Natural killer cell (primary cell): ENCODE measurements at regions not wholly inside any gene's neighbourhood (a gene's known extent, or its start where the extent isn't known, plus 50 kb on each side); places are given as distances from the start of the nearest gene placed in this dataset.

Source experiments
- ATAC-seq, 3 donors: fragments of 150-1000 bp in 2 of 3; fragments of 200-7000 bp in 1 of 3; cut with Tn5 transposase; 1 replicate in 1 of 3; 2 replicates in 2 of 3; pipeline ENCODE4 v1.10.0; 2021; ENCODE audit warnings: mild to moderate bottlenecking in 2 of 3, moderate library complexity in 2 of 3
- DNase-seq, 2 donors: peaks; one replicate each; pipeline versions ENCODE4 v3.0.0 to v3.0.0-alpha.2; 2013 to 2021; ENCODE audit warnings: mixed read lengths in 1 of 2
- H3K27ac ChIP-seq: one replicate; pipeline ENCODE4 v1.5.1; 2013; ENCODE audit warnings: mild to moderate bottlenecking, low read length
- H3K27me3 ChIP-seq: one replicate; pipeline ENCODE4 v1.6.1; 2013; ENCODE audit warnings: low read length; ENCODE audit not compliant: control insufficient read depth, insufficient read depth
- H3K36me3 ChIP-seq: one replicate; pipeline ENCODE4 v1.6.1; 2013; ENCODE audit warnings: low read length; ENCODE audit not compliant: control insufficient read depth, insufficient read depth
- H3K4me1 ChIP-seq: one replicate; pipeline ENCODE4 v1.6.1; 2013; ENCODE audit warnings: low read length; ENCODE audit not compliant: control insufficient read depth, insufficient read depth
- H3K4me3 ChIP-seq: one replicate; pipeline ENCODE4 v1.5.1; 2013; ENCODE audit warnings: low read length
- H3K9me3 ChIP-seq: one replicate; pipeline ENCODE4 v1.6.1; 2013; ENCODE audit warnings: low read length; ENCODE audit not compliant: control insufficient read depth, insufficient read depth
- H3K27ac Mint-ChIP-seq, 2 donors: one replicate each; pipeline ENCODE4 v1.8.0; 2022; ENCODE audit warnings: mild to moderate bottlenecking in 2 of 2, mixed read lengths in 2 of 2, moderate library complexity in 1 of 2
- H3K27me3 Mint-ChIP-seq, 2 donors: one replicate each; pipeline ENCODE4 v1.8.0; 2022; ENCODE audit warnings: low read depth in 2 of 2, mixed read lengths in 2 of 2
- H3K36me3 Mint-ChIP-seq: one replicate; pipeline ENCODE4 v1.8.0; 2022; ENCODE audit warnings: mixed read lengths
- H3K4me1 Mint-ChIP-seq, 2 donors: one replicate each; pipeline ENCODE4 v1.8.0; 2022; ENCODE audit warnings: mixed read lengths in 2 of 2
- H3K4me3 Mint-ChIP-seq: one replicate; pipeline ENCODE4 v1.8.0; 2022; ENCODE audit warnings: mild to moderate bottlenecking, moderate library complexity, mixed read lengths
- H3K9me3 Mint-ChIP-seq, 2 donors: one replicate each; pipeline ENCODE4 v1.8.0; 2022; ENCODE audit warnings: mixed read lengths in 2 of 2
- WGBS: methylation state at CpG from one replicate; pipeline ENCODE4 v1.1.7; 2013; ENCODE audit warnings: missing lambda C conversion rate; ENCODE audit not compliant: insufficient coverage; 5-methylcytosine and 5-hydroxymethylcytosine counted together
- intact Hi-C: fragments of 100-400 bp; cut with micrococcal nuclease; formaldehyde crosslinking; loops from one replicate; pipeline ENCODE4 v1.14.2; 2022
- TF ChIP-seq, protein P1 (sequence below): fragments of 200-600 bp; IDR thresholded peaks from one replicate; pipeline ENCODE4 v1.8.0; 2022; ENCODE audit warnings: antibody characterized with exemption

GRCh38 chr1:38256072-38256471 lies 209.5 kb upstream of the POU3F1 start:
- H3K9me3 ChIP-seq: no peaks in the 10 kb centered on the region
- DNase-seq (no peak), ATAC-seq (peak in 1 of 3 donors; percentile 27)
- TF ChIP-seq, protein P1, sequence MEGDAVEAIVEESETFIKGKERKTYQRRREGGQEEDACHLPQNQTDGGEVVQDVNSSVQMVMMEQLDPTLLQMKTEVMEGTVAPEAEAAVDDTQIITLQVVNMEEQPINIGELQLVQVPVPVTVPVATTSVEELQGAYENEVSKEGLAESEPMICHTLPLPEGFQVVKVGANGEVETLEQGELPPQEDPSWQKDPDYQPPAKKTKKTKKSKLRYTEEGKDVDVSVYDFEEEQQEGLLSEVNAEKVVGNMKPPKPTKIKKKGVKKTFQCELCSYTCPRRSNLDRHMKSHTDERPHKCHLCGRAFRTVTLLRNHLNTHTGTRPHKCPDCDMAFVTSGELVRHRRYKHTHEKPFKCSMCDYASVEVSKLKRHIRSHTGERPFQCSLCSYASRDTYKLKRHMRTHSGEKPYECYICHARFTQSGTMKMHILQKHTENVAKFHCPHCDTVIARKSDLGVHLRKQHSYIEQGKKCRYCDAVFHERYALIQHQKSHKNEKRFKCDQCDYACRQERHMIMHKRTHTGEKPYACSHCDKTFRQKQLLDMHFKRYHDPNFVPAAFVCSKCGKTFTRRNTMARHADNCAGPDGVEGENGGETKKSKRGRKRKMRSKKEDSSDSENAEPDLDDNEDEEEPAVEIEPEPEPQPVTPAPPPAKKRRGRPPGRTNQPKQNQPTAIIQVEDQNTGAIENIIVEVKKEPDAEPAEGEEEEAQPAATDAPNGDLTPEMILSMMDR: no peak
- H3K9me3 Mint-ChIP-seq: no peaks in the 10 kb centered on the region
- H3K4me1 ChIP-seq: no peaks in the 10 kb centered on the region
- no peaks in the 10 kb centered on the region for H3K27me3 ChIP-seq
- H3K27me3 Mint-ChIP-seq: peaks cover 11 to 15% of the 10 kb centered on the region in 2 donors
- no peak overlapping the region for H3K27ac Mint-ChIP-seq
- H3K4me3 ChIP-seq: no peak overlapping the region
- no peaks in the 10 kb centered on the region for H3K36me3 Mint-ChIP-seq
- no peak overlapping the region for H3K27ac ChIP-seq
- no peak overlapping the region for H3K4me3 Mint-ChIP-seq
- no peaks in the 10 kb centered on the region for H3K36me3 ChIP-seq
- no peaks in the 10 kb centered on the region for H3K4me1 Mint-ChIP-seq
- intact Hi-C loops: no loop called here
- WGBS: 49% methylated on average over 8 of the region's 9 CpGs

- Mint-ChIP-seq H3K27ac (no peak overlapping the region), H3K9me3 (no peaks in the 10 kb centered on the region), H3K36me3 (no peaks in the 10 kb centered on the region), H3K4me1 (no peaks in the 10 kb centered on the region), H3K27me3 (peaks cover 7 to 27% of the 10 kb centered on the region in 2 donors), H3K4me3 (no peak overlapping the region)
- Histone ChIP-seq H3K36me3 (no peaks in the 10 kb centered on the region), H3K9me3 (no peaks in the 10 kb centered on the region), H3K4me1 (no peaks in the 10 kb centered on the region), H3K4me3 (no peak overlapping the region), H3K27ac (no peak overlapping the region), H3K27me3 (no peaks in the 10 kb centered on the region)
- intact Hi-C loops: no loop called here
- ATAC-seq (no peak), DNase-seq (no peak)
- 100% methylated on average over 1 of the region's 2 CpGs for WGBS
- TF ChIP-seq, protein P1: no peak
Observed at GRCh38 chr1:38253314-38253713, 206.7 kb upstream of the POU3F1 start.

- Histone ChIP-seq H3K27me3 (no peaks in the 10 kb centered on the region), H3K4me3 (no peak overlapping the region), H3K4me1 (no peaks in the 10 kb centered on the region), H3K9me3 (no peaks in the 10 kb centered on the region), H3K36me3 (no peaks in the 10 kb centered on the region), H3K27ac (no peak overlapping the region)
- Mint-ChIP-seq H3K9me3 (no peaks in the 10 kb centered on the region), H3K4me3 (no peak overlapping the region), H3K36me3 (no peaks in the 10 kb centered on the region), H3K4me1 (no peaks in the 10 kb centered on the region), H3K27me3 (peaks cover 0 to 22% of the 10 kb centered on the region in 2 donors), H3K27ac (no peak overlapping the region)
- intact Hi-C loops: no loop called here
- 81% methylated on average over 3 of the region's 3 CpGs for WGBS
- no peak for ATAC-seq
- TF ChIP-seq, protein P1: no peak
- DNase-seq: no peak
Observed at GRCh38 chr1:38250356-38250755, 203.8 kb upstream of the POU3F1 start.

DNA sequence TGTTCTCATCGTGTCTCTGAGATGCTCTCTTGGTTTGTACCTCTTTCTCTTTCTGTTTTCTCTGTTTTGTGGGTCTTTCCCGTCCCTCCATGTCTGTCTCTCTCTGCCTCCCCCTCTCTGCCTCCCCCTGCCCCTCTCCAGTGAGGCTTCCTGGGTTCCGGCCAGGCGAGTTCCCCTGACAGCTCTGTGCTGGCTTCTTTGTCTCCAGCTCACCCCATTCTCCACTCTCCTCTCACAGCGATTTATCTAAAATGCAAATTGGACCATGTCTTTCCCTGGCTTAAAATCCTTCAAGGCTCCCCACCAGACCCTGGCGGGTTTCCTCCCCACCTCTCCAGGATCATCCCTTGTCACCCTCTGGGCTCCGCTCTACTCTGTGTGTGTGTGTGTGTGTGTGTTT lies 202.4 kb upstream of the POU3F1 start:
- no peak for ATAC-seq
- DNase-seq: no peak
- H3K27me3 ChIP-seq: no peaks in the 10 kb centered on the region
- no peak overlapping the region for H3K4me3 ChIP-seq
- no peak overlapping the region for H3K27ac ChIP-seq
- no peak overlapping the region for H3K27ac Mint-ChIP-seq
- H3K9me3 Mint-ChIP-seq: no peaks in the 10 kb centered on the region
- TF ChIP-seq, protein P1: no peak
- no peak overlapping the region for H3K4me3 Mint-ChIP-seq
- H3K4me1 Mint-ChIP-seq: no peaks in the 10 kb centered on the region
- WGBS: 65% methylated on average over 5 of the region's 7 CpGs
- H3K36me3 ChIP-seq: no peaks in the 10 kb centered on the region
- no peaks in the 10 kb centered on the region for H3K36me3 Mint-ChIP-seq
- no peaks in the 10 kb centered on the region for H3K4me1 ChIP-seq
- H3K9me3 ChIP-seq: no peaks in the 10 kb centered on the region
- peaks cover 0 to 21% of the 10 kb centered on the region in 2 donors for H3K27me3 Mint-ChIP-seq
- intact Hi-C loops: no loop called here
